Transverse colon (tissue), 4 donors: ENCODE measurements at regions not wholly inside any gene's neighbourhood (a gene's known extent, or its start where the extent isn't known, plus 50 kb on each side); places are given as distances from the start of the nearest gene placed in this dataset.

Experiments
- EP300 ChIP-seq: sonication (generic); formaldehyde crosslinking; IDR thresholded peaks from one replicate; pipeline ENCODE4 v1.6.1; 2017; ENCODE audit warnings: antibody characterized with exemption, low read depth
- POLR2A ChIP-seq: fragments of 450-650 bp; IDR thresholded peaks from one replicate; pipeline ENCODE4 v1.6.1; 2016; ENCODE audit warnings: antibody characterized with exemption, mild to moderate bottlenecking, moderate library complexity
- POLR2AphosphoS5 ChIP-seq, 3 donors: sonication (generic); formaldehyde crosslinking; IDR thresholded peaks; one replicate each; pipeline ENCODE4 v1.6.1; 2016; ENCODE audit warnings: antibody characterized with exemption in 3 of 3
- TF ChIP-seq, protein P1 (sequence below), 5 experiments: fragments of 200-600 bp in 3 of 5; fragments of 450-650 bp in 2 of 5; sonication (generic) in 3 of 5; IDR thresholded peaks; 1 replicate in 2 of 5; 2 replicates in 3 of 5; pipeline ENCODE4 v1.5.1; 2016 to 2017; ENCODE audit warnings: antibody characterized with exemption in 5 of 5, inconsistent platforms in 3 of 5, mild to moderate bottlenecking in 2 of 5, moderate library complexity in 1 of 5

DNA sequence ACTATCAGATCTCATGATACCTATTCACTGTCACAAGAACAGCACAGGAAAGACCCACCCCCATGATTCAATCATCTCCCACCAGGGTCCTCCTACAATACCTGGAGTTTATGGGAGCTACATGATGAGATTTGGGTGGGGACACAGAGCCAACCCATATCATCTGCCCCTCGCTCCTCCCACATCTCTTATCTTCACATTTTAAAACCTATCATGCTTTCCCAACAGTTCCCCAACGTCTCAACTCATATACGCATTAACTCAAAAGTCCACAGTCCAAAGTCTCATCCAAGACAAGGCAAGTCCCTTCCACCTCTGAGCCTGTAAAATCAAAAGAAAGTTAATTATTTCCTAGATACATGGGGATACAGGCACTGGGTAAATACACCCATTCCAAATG, 1185.2 kb downstream of the PCDH7 start:
- TF ChIP-seq, protein P1, sequence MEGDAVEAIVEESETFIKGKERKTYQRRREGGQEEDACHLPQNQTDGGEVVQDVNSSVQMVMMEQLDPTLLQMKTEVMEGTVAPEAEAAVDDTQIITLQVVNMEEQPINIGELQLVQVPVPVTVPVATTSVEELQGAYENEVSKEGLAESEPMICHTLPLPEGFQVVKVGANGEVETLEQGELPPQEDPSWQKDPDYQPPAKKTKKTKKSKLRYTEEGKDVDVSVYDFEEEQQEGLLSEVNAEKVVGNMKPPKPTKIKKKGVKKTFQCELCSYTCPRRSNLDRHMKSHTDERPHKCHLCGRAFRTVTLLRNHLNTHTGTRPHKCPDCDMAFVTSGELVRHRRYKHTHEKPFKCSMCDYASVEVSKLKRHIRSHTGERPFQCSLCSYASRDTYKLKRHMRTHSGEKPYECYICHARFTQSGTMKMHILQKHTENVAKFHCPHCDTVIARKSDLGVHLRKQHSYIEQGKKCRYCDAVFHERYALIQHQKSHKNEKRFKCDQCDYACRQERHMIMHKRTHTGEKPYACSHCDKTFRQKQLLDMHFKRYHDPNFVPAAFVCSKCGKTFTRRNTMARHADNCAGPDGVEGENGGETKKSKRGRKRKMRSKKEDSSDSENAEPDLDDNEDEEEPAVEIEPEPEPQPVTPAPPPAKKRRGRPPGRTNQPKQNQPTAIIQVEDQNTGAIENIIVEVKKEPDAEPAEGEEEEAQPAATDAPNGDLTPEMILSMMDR (IDR thresholded peaks at IDR 0.05) = no peak
- TF ChIP-seq POLR2AphosphoS5 (IDR thresholded peaks at IDR 0.05) (no peak), EP300 (no peak), POLR2A (no peak)
